ENCODE measurements at regions not wholly inside any gene's neighbourhood (a gene's known extent, or its start where the extent isn't known, plus 50 kb on each side); places are given as distances from the start of the nearest gene placed in this dataset.

DNA sequence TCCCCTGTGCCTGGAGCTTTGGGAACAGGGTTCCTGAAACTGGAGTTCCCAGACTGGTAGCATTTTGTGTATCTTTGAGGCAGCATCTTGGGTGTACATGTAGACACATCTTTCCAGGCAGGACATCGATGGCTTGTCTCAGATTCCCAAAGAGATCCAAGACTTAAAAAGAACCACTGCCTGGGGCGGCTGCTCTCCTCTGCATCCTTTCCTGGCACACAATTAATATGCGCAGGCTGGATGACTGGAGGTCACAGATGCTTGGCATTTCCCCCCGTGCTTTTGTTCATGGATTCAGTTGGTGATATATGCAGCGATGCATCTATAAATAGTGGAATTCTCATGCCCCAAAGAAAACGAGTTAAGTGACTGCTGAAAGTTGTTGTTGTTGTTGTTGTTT lies 80.5 kb downstream of the CLDN34 start:
- no peak for DNase-seq (ENCODE audit: low read depth in 2 of 2)

DNA sequence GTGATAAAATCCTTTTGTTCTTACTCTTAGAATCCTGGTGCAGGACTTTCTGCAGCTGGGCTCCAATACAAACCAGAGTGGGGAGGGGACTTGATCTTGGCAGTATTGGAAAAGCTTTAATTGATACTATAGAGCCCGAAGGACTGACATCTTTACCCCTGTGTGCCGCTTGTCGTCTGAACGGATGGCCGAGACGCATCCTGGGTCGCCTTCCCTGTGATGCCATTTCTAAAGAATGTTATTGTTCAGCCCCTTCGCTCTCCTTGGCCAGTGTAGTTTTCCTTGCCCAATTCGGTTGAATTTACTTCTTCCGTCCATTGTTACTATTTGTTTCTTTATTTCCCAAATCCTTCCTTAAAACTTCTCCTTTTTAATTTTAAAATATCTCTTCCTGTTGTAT lies 80.9 kb downstream of the CLDN34 start:
- DNase-seq (ENCODE audit: low read depth in 2 of 2): no peak

DNA sequence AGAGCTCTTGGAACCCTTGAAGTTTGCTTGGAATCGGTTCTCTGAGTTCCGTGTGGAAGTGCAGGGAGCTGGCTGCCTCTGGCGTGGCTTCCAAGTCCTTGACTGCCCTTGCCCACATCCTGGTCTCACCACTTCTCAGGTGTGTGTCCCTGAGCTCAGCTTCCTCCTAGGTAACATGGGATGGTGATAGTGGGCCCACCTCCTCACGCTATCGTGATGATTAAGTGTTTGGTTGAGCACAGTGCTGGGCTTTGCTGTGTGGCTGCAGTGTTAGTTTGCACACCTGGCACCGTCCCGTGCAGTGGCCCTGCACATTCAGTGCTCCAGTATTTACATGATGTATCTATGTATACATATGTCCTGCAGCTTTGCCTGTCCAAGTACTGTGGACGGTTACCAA lies 81.5 kb downstream of the CLDN34 start:
- no peak for DNase-seq (ENCODE audit: low read depth in 2 of 2)

GRCh38 chrX:10049236-10049635 lies 82.1 kb downstream of the CLDN34 start:
- DNase-seq (ENCODE audit: low read depth in 2 of 2): no peak

- DNase-seq (ENCODE audit: low read depth in 2 of 2): no peak
These were observed 83.3 kb downstream of the CLDN34 start for GRCh38 chrX:10050481-10050880.

DNA sequence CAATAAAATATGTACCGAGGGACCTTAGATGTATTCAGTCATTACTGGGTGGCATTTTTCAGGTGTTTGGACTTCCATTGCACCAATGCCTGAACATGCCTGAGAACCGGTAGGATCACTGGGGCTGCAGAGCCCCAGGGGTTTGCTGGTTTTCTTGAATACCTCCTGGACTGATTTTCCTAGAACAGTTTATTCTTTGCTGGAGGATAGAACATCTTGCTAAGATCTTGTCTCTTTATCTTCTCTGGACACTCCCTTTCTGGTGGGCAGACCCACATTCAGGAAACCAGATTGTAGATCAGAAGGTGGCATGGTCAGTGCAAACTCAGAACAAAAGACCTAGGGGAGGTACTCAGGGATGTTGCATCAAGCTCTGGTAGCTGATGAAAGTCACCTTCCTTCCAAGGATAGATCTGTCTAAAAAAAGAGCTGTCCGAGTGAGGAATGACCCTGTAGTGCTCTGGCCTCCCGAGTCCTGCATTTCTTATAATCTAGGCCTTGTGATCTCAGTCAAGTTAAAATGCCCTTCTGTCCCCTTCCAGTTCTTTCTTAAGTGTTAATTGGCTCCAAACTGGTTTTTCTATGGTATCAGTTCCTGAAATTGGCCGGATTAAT lies 84.8 kb downstream of the CLDN34 start:
- no peak for DNase-seq (ENCODE audit: low read depth in 2 of 2)

DNA sequence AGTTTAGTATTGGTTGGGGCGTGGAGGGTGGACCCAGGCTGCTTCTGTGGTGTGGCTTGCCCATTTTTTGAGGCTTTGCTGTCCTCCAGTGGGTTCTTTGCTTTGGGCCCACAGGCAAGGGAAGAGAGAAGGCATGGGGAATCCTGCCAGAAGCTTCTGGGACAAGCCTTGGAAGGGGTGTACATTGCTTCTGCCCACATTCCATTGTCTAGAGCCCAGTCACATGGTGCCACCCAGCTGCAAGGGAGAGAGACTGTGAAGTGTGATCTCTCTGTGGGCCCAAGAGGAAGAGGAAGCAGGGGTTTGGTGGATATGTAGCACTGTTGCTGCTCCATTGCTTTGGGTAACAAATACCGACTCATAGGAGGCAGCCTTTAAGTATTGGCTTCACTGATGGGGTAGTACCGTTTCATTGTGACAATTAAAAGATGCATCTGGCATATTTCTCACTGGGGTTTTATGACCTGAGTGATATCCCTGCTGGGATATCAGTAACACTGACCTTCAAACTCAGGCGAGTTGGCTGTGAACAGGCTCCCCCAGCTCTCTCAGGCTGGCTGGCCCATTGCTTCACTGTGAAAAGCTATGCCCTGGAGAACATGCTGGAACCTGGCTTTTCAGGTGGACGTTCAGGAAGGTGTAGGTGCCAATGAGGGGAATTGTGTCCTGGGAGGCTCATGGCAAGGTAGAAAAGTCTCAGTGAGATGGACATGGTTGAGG lies 85.9 kb downstream of the CLDN34 start:
- no peak for DNase-seq (ENCODE audit: low read depth in 2 of 2)

- DNase-seq (ENCODE audit: low read depth in 2 of 2): no peak
These were observed 87.2 kb downstream of the CLDN34 start for GRCh38 chrX:10054396-10054795.

- no peak for DNase-seq (ENCODE audit: low read depth in 2 of 2)
These were observed 88.3 kb downstream of the CLDN34 start for GRCh38 chrX:10055430-10055829.

DNA sequence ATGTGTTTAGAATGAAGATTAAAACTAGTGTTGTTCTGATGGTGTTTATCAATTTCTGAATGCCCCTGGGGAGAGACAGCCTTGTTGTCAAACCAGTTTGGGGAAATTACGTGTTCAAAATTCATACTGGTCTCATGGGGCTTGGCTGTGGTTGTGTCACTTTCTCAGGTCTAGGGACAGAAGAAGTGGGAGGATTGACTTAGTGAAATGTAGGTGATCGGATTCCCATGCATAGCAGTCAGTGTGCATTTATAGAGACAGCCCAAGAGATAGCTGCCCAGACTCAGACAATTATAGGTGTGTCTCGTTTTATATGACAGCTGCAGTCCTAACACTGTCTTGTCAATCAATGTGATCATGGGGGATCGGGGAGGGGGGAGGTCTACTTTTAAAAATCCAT lies 94.4 kb upstream of the CLCN4 start:
- no peak for DNase-seq (ENCODE audit: low read depth in 2 of 2)

- no peak for DNase-seq (ENCODE audit: low read depth in 2 of 2)
These were observed 93.8 kb upstream of the CLCN4 start for GRCh38 chrX:10062980-10063379.

DNA sequence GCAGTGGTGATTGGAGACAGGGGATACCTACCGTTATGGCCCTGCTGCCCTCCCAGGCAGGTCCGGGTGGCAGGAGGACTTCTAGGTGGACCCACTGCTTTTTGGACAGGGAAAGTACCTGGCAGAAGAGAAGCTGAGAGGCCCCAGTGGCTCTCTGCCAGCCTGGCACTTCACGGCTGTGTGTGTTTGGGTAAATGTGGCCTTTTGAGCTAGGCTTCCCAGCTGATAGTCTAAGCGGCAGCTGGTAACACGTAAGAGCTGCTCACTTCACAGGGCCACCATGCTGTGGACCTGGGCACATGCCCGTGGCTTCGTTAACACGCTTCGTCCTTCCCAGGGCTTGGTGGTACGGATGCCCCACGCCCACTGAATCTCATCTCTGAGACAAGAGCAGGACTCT lies 92.0 kb upstream of the CLCN4 start:
- no peak for DNase-seq (ENCODE audit: low read depth in 2 of 2)

DNA sequence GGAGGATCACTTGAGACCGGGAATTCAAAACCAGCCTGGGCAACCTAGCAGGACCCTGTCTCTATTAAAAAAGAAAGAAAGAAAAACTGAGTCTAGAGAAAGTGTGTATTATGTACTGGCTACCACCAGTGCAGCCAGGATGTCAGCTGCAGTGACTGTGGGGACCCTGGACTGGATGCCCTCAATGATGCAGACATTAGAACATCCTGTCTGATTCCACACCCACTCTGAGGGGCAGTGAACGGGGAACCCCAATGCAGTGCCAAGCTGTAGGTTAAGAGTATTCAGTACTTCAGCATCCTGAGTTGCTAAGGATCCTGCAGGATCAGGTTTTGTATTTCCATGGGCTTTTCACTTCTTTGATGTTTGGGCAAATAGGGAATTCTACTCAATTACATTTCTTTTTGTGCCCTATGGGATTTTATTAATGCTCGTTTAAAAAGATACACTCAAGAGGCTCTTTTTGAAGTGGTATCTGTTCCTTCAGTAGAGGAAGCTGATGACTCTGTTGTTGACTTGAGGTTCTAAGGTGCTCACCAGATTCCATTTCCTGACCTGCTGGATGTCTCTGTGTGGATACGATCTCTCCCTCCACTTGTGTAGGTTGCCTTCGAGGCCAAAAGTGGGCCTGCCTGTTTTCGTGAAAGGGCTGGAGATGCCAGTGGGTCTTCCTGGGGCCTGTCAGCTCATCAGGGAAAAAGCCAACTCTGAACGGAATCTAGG lies 85.9 kb upstream of the CLCN4 start:
- no peak for DNase-seq (ENCODE audit: low read depth in 2 of 2)

GRCh38 chrX:10071451-10072144 lies 85.2 kb upstream of the CLCN4 start:
- no peak for DNase-seq (ENCODE audit: low read depth in 2 of 2)

GRCh38 chrX:10072786-10073568 lies 83.8 kb upstream of the CLCN4 start:
- no peak for DNase-seq (ENCODE audit: low read depth in 2 of 2)

DNA sequence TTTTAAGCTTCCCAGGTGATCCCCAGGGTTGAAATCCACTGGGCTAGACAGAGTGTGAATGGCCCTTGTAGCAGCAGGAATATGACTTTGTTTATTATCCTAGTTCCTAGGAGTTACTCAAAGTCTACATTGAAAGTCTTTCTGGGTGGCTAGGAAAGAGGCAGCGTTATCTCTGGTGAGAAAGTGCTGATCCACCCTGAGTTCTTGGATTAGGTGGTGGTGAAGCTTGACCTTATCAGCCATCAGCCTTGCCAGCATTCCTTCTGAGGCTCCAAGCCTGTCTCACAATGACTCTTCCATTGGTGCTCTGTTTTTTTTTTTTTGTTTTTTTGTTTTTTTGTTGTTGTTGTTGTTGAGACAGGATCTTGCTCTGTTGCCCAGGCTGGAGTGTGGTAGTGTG lies 83.1 kb upstream of the CLCN4 start:
- DNase-seq (ENCODE audit: low read depth in 2 of 2): no peak

DNA sequence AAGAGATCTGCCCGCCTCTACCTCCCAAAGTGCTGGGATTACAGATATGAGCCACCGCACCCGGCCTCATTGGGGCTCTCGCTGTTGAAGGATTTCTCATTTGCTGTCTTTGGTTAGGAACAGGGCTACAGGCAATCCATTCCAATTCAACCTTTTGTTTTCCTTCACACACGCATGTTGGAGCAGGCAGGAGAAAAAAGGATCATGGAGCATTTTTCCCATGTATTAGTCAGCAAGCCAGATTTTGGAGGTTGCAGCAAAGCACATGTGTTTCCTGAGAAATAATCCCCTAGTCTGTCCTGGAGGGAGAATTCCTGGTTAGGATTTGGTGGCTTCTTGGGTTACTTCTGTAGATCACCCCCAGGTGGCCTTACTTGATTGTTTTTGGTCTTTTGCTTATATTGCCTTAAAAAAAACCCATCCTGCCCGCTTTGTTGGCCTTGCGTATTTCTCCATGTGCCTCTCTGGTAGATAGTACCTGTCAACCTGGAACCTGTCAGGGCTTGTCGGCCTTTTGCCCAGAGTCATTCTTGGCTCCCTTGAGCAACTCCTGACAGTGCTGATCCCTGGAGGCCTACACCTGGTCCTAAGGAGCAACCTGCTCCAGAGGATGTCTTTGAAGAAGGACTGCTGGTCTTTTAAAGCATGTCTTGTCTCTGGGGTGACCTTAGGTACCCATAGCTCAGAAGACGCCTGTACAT lies 82.4 kb upstream of the CLCN4 start:
- no peak for DNase-seq (ENCODE audit: low read depth in 2 of 2)

GRCh38 chrX:10076765-10077164 lies 80.0 kb upstream of the CLCN4 start:
- no peak for DNase-seq (ENCODE audit: low read depth in 2 of 2)

DNA sequence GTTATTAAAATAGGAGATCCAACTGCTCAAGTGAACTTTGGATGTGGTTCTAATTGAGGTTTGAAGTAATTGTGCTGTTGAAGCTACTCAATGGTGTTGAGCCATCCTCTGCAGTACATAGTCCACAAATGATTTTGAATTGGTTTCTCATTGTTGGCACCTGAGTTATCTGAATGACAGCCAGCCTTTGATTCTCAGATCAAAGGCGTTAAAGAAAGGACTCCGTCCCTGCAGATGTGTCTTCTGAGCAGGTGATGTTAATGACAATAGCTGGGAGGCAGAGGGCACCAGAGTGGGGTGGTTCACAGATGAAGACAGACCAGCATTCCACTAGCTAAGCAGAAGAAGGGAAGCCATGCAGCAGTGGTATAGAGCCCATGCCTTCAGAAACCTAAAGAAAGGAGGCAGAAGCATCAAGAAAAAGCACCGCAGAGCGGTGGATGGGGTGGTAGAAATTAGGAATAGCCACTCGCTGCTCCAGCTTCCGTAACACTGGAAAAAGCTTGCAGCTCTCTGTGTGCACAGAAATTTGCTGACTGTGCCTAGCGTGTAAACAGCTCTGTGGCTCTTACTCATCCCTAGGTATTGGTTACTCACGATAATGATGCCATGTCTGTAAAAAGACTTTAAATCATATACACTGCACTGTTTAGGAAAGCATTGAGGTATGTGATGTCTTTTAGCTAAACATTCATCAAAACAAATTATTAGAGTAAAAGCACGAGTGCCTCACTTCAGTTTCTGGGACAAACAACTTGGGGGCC lies 79.2 kb upstream of the CLCN4 start:
- no peak for DNase-seq (ENCODE audit: low read depth in 2 of 2)

- DNase-seq (ENCODE audit: low read depth in 2 of 2): no peak
These were observed 78.5 kb upstream of the CLCN4 start for GRCh38 chrX:10078266-10078665.

Measured in stimulated activated CD4-positive, alpha-beta T cell treated with anti-CD3 and anti-CD28 coated beads, Interleukin-15, amount 100 ng/mL, for 48 hours (primary cell).